GM12864 (cell line): ENCODE measurements at regions not wholly inside any gene's neighbourhood (a gene's known extent, or its start where the extent isn't known, plus 50 kb on each side); places are given as distances from the start of the nearest gene placed in this dataset.

Experiments used
- DNase-seq: peaks from one replicate; pipeline ENCODE4 v3.0.0-alpha.2; 2011; ENCODE audit warnings: low read depth
- H3K4me3 ChIP-seq: 2 replicates; pipeline ENCODE4 v1.5.1; 2011; ENCODE audit warnings: mild to moderate bottlenecking, low read depth, low read length, control low read depth
- TF ChIP-seq, protein P1 (sequence below): IDR thresholded peaks from 2 replicates; pipeline ENCODE4 v1.5.1; 2011; ENCODE audit warnings: low read depth, mild to moderate bottlenecking, moderate library complexity, low read length, control low read depth, inconsistent platforms; ENCODE audit errors: missing control alignments

DNA sequence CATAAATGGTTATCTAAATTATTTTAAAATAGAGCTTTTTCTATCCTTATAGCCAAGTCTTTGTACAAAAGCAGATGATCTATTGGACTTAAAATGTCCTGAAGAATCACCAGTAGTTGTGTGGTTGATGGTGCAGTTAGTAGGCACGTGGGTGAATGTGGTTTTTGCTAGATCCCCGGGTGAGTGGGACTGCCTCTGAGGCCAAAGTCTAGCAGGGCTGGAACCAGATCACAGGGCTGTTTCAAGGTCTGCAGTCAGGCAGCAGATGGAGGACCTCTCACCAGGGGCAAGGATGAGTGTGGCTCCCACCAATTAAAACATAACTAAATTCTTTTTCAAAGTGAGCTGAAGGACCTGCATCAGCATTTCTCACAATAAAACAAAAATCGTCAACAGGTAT lies 604.7 kb upstream of the FTMT start:
- H3K4me3 ChIP-seq, result no peak overlapping the region
- DNase-seq, result no peak
- TF ChIP-seq, protein P1, sequence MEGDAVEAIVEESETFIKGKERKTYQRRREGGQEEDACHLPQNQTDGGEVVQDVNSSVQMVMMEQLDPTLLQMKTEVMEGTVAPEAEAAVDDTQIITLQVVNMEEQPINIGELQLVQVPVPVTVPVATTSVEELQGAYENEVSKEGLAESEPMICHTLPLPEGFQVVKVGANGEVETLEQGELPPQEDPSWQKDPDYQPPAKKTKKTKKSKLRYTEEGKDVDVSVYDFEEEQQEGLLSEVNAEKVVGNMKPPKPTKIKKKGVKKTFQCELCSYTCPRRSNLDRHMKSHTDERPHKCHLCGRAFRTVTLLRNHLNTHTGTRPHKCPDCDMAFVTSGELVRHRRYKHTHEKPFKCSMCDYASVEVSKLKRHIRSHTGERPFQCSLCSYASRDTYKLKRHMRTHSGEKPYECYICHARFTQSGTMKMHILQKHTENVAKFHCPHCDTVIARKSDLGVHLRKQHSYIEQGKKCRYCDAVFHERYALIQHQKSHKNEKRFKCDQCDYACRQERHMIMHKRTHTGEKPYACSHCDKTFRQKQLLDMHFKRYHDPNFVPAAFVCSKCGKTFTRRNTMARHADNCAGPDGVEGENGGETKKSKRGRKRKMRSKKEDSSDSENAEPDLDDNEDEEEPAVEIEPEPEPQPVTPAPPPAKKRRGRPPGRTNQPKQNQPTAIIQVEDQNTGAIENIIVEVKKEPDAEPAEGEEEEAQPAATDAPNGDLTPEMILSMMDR, result no peak

DNA sequence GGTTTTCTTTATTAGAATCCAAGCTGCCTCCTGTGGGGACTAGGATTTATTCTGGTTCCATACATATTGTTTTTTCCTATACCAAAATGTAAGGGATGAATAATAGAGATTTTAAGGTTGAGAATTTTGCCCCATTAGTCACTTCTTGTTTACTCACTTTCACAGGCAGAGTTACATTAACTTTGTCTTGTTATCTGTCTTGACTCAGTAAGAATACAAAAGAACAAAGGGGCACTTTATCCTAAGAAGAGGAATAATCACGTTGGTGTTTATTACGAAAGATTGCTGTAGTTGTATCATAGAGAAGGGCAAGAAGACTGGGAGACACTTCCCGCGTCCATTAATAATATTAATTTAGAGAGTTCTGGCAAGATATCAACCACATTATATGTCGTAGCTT lies 599.7 kb upstream of the FTMT start:
- no peak for DNase-seq
- H3K4me3 ChIP-seq, result no peak overlapping the region
- TF ChIP-seq, protein P1, result no peak

DNA sequence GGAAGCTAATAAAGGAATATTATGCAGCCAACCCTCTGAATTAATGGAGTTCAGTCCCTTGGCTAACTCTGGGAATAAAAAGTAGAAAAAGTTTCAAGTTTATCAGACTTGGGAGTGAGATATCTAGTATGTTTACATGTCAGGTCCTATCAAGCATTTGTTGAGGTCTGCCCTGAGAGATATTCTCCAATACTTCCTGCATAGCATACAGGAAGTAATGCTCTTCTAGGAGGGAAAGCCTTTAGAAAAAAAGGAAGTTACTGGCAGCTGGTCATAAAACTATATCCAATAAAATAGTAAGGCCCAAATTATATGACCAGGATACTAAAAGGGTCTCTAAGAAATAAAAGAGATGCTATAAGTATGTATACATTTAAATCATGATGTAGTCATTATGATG lies 594.1 kb upstream of the FTMT start:
- TF ChIP-seq, protein P1, result no peak
- no peak for DNase-seq
- no peak overlapping the region for H3K4me3 ChIP-seq

DNA sequence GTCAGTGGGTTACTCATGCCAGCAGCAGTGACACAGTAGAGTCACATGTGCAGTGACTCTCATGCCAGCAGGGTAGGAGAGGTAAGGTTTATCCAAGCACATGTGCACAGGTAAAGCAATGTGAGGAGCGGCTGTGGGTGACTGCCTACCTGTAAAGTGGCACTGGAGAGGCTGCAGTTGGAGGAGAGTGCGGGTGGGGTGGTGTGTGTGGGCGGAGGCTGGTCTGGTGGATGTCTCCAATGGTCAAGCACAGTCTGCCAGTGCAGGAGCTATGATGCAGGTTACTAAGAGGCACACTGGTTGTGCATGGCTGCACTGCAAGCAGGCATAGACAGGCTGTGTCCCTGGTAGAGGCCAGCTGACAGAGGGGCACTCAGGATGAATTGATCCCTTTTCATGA lies 588.2 kb upstream of the FTMT start:
- TF ChIP-seq, protein P1, result no peak

DNA sequence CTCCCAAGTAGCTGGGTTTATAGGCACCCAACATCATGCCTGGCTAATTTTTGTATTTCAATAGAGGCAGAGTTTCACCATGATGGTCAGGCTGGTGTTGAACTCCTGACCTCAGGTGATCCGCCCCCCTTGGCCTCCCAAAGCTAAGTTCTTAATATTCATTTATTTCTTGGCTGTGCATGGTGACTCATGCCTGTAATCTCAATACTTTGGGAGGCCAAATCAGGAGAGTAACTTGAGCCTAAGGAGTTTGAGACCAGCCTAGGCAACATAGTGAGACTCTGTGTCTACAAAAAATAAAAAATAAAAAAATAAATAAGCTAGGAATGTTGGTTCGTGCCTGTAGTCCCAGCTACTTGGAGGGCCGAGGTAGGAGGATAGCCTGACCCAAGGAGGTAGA lies 587.1 kb upstream of the FTMT start:
- no peak for DNase-seq
- no peak overlapping the region for H3K4me3 ChIP-seq
- TF ChIP-seq, protein P1, result no peak

More for the DNA sequence above, 588.2 kb upstream of the FTMT start:
- DNase-seq, result no peak
- no peak overlapping the region for H3K4me3 ChIP-seq

DNA sequence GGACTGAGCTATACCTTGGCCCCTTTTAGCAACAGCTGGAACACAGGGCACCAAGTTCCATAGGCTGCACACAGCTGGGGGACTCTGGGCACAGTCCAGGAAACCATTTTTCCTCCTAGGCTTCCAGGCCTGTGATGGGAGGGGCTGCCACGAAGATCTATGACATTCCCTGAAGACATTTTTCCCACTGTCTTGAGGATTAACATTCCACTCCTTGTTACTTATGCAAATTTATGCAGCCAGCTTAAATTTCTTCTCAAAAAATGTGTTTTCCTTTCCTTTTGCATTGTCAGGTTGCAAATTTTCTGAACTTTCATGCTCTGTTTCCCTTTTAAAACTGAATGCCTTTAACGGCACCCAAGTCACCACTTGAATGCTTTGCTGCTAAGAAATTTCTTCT lies 580.1 kb upstream of the FTMT start:
- DNase-seq, result no peak

DNA sequence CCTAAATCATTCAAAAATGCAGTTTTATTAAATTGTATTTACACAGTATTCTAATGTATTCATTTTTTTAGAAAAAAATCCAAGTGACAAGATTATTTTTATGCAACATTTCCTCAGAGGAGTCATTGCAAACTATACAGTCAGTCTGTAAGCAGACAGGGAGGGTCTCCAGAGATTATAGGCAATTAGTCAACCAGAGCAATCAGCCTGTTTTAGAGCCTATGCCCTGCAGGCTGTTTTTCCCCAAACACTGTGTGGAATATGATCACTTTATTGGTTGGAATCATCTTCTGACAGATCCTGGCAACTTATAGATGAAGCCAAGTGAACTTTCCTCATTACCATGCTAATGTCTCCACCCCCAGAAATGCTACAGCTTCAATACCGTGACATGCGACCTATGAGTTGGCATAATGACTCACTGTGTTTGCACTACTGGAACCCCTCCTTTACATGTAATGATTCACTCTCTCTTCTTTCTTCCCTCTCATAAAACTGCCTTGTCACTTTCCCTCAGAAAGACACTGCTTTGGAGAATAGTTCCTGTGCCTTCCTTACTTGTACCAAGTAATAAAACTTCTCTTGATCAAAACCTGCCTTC lies 577.7 kb upstream of the FTMT start:
- H3K4me3 ChIP-seq, result no peak overlapping the region
- TF ChIP-seq, protein P1, result no peak
- DNase-seq, result no peak

More for the DNA sequence above, 580.1 kb upstream of the FTMT start:
- TF ChIP-seq, protein P1, result no peak
- H3K4me3 ChIP-seq, result no peak overlapping the region
